ENCODE measurements at regions not wholly inside any gene's neighbourhood (a gene's known extent, or its start where the extent isn't known, plus 50 kb on each side); places are given as distances from the start of the nearest gene placed in this dataset.

GRCh38 chr9:129496473-129497004, 124.4 kb downstream of the C9orf50 start:
- Histone ChIP-seq H3K4me3 (ENCODE audit: low read depth in 1 of 3, low read length in 3 of 3) (peak overlapping the region; percentile 46 to 75 (median 56)), H3K4me1 (ENCODE audit: control insufficient read depth in 4 of 4, insufficient read depth in 4 of 4, low read length in 3 of 4) (peaks cover 5 to 30% (median 19%) of the 10 kb centered on the region in 4 donors), H3K27me3 (ENCODE audit: control insufficient read depth in 4 of 4, insufficient read depth in 4 of 4, low read length in 3 of 4) (no peaks in the 10 kb centered on the region), H3K36me3 (ENCODE audit: control insufficient read depth in 4 of 4, insufficient read depth in 3 of 4, low read depth in 1 of 4, low read length in 3 of 4) (peaks cover 0 to 4% (median 1%) of the 10 kb centered on the region in 4 donors), H3K9me3 (ENCODE audit: control insufficient read depth in 4 of 4, low read length in 3 of 4) (no peaks in the 10 kb centered on the region), H3K9ac (ENCODE audit: low read depth in 1 of 2, low read length in 2 of 2) (peak overlapping the region; percentile 98 to 99), H3K27ac (ENCODE audit: low read depth in 1 of 2, low read length in 2 of 2) (peak overlapping the region; percentile 100)
- WGBS, result under 1% methylated on average over 43 of the region's 43 CpGs
- DNase-seq (ENCODE audit: low spot score), result peak; percentile 77
- TF ChIP-seq HNF4G (IDR thresholded peaks at IDR 0.05) (no peak), RAD21 (IDR thresholded peaks at IDR 0.05) (peak; percentile 56 to 74), CTCF (IDR thresholded peaks at IDR 0.05; ENCODE audit: low read depth, low read length, missing input control) (peak; percentile 2), YY1 (IDR thresholded peaks at IDR 0.05) (peak; percentile 3), FOXA2 (IDR thresholded peaks at IDR 0.05) (no peak), FOXA1 (IDR thresholded peaks at IDR 0.05) (no peak), MAX (IDR thresholded peaks at IDR 0.05) (no peak), ZBTB33 (IDR thresholded peaks at IDR 0.05) (no peak), SP1 (IDR thresholded peaks at IDR 0.05) (no peak)

- H3K9ac ChIP-seq (ENCODE audit: low read depth in 1 of 2, low read length in 2 of 2), result peak overlapping the region; percentile 98 to 99
- 4% methylated on average over 50 of the region's 50 CpGs for WGBS
- peak overlapping the region; percentile 46 to 75 (median 63) for H3K4me3 ChIP-seq (ENCODE audit: low read depth in 1 of 3, low read length in 3 of 3)
- peaks cover 9 to 37% (median 22%) of the 10 kb centered on the region in 4 donors for H3K4me1 ChIP-seq (ENCODE audit: control insufficient read depth in 4 of 4, insufficient read depth in 4 of 4, low read length in 3 of 4)
- H3K27ac ChIP-seq (ENCODE audit: low read depth in 1 of 2, low read length in 2 of 2), result peak overlapping the region; percentile 100
- H3K36me3 ChIP-seq (ENCODE audit: control insufficient read depth in 4 of 4, insufficient read depth in 3 of 4, low read depth in 1 of 4, low read length in 3 of 4), result peaks cover 0 to 2% (median 0%) of the 10 kb centered on the region in 4 donors
- no peaks in the 10 kb centered on the region for H3K9me3 ChIP-seq (ENCODE audit: control insufficient read depth in 4 of 4, low read length in 3 of 4)
- DNase-seq (ENCODE audit: low spot score), result peak; percentile 84
- no peaks in the 10 kb centered on the region for H3K27me3 ChIP-seq (ENCODE audit: control insufficient read depth in 4 of 4, insufficient read depth in 4 of 4, low read length in 3 of 4)
- TF ChIP-seq HNF4G (IDR thresholded peaks at IDR 0.05) (peak; percentile 67), FOXA1 (IDR thresholded peaks at IDR 0.05) (peak; percentile 57), TAF1 (conservative IDR thresholded peaks at IDR 0.05) (no peak), YY1 (IDR thresholded peaks at IDR 0.05) (peak; percentile 61), ATF3 (IDR thresholded peaks at IDR 0.05) (peak; percentile 93), RAD21 (IDR thresholded peaks at IDR 0.05) (peak; percentile 23 to 45), HNF4A (conservative IDR thresholded peaks at IDR 0.05) (peak; percentile 63 to 76), REST (IDR thresholded peaks at IDR 0.05) (peak; percentile 70), FOXA2 (IDR thresholded peaks at IDR 0.05) (peak; percentile 69), SP1 (IDR thresholded peaks at IDR 0.05) (peak; percentile 82), CTCF (IDR thresholded peaks at IDR 0.05; ENCODE audit: low read depth, low read length, missing input control) (no peak), GABPA (IDR thresholded peaks at IDR 0.05 in 1 of 2, conservative IDR thresholded peaks at IDR 0.05 in 1 of 2) (no peak), NR2F2 (IDR thresholded peaks at IDR 0.05) (peak; percentile 95), RXRA (IDR thresholded peaks at IDR 0.05) (peak; percentile 74 to 82), ZBTB33 (IDR thresholded peaks at IDR 0.05) (no peak)
Measured at GRCh38 chr9:129495620-129496472, 125.1 kb downstream of the C9orf50 start.
